NCI-H526 treated with DMSO at 0.1 percent for 48 hours (cell line): ENCODE measurements at regions not wholly inside any gene's neighbourhood (a gene's known extent, or its start where the extent isn't known, plus 50 kb on each side); places are given as distances from the start of the nearest gene placed in this dataset.

Experiments used
- DNase-seq: peaks from one replicate; lab custom pipeline; 2025; lab: John Stamatoyannopoulos, UW

DNA sequence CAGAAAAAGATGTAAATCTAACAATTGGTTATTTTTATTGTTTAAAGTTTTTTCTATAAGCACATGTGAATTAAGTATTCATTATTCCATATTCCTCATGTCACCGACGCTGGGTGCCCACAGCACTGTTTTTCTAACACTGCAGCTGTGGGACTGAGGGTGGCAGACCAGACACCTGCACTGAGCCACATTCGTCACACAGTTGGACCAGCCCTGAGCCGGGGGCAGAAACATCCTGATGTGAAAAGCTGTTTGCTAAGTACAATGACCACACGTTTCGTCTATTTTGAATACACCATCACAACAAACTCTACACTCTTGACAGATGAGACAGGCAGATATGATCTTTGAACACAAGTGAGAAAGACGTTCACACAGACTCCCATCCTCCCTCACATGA is 749.5 kb downstream of the KCNJ18 start:
- DNase-seq, result no peak

DNA sequence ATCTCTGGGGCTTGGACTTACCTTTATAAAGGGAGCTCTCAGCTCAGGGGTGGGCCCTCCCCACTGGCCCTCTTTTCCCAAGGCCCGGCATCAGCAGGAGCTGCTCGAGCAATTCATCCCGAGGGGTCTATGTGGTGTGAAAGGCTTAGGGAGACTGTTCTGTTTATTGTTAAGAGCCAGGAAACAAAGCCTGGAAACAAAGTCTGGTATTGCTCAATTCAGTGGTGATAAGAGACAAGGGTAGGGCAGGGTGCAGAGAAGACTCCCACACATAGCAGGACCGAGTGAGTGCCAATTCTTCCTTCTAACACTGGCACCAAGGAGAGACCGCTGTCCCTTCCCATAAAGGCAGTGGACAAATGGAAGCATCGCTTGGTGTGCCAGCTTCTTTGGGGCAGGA is 750.7 kb downstream of the KCNJ18 start:
- no peak for DNase-seq

DNA sequence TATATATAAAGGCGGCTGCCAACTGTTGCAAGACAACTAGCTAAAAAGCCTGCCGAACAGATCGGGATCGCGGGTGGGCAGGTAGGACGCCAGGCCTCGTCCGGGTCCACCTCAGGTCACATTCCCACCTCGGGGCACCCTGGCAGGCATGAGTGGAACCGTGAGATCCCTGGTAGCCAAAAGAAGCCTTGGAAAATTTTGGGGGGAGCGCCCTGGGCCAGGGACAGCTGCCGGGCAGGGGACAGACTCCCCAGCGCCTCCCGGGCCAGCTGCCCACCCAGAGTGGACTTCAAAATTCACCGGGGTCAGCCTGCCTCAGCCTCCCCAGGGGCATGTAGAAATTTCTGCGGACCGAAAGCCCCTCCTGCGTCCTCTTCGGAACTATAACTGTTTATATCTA is 760.9 kb downstream of the KCNJ18 start:
- DNase-seq, result no peak

DNA sequence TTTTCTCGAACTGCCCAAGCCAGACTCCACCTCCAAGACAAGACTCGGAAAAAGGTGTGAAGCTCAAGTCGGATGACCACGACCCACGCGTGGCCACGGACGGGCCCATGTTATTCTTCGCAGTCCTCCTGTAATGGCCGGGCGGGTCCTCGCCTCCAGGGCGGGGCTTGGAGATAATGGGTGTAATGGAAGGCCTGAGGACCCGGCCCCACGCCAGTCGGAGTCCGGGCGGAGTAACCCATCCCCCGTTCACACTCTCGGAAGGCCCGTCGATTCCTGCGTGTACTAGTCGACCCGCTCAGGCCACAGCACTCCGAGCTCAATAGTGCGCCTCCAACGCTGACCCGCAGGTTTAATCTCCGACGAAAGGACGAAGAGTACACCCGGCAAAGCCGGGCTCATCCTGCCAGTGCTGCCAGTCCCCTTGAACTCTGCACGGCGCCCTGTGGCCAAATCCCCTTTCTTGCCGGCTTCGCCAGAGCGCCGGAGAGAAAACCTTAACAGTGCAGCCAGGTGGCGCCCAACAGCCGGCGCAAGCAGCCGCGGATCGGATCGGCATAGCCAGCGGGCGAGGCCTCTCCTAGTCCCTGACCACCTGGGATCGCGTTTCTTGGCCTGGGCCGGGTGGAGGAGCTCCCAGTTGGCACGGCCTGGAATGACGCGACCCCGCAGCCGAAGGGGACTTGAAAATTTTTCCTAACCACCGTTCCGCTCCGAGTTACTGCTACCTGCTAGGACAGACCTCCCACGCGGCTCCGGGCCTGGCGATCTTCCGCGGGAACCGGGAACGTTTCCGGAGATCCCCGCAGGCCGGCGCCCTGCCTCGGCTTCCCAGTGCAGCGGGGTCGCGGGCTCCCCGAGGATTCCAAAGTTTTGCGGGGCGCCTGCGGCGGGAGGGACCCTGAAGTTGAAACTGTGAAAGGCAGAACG is 762.0 kb downstream of the KCNJ18 start:
- no peak for DNase-seq

DNA sequence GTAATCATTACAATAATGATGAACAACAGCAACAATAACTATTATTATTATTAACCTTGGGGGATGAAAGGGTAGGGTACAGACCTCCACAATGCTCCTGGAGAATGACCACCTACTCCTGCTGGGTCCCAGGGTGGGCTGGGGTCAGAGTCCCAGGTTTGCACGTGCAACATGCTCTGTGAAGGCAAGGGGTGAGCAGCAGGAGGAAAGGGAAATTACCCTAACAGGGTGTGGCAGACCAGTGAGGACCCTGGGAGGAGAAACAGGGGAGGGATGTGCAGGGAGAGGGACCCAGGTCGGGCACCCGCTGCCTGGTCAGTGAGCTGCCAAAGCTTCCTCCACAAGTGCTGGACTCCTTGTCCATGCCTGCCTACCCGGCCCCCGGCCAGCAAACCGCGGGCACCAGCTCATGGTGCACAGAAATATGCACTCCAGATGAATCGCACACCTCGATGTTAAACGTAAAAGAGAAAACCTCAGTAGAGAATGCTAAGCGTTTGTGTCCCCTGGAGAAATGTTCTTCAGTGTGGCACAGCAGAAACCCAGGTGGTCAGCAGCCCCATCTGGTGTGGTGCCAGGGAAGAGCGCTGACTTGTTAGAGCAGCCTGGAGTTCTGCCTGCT is 767.1 kb downstream of the KCNJ18 start:
- DNase-seq, result no peak

DNA sequence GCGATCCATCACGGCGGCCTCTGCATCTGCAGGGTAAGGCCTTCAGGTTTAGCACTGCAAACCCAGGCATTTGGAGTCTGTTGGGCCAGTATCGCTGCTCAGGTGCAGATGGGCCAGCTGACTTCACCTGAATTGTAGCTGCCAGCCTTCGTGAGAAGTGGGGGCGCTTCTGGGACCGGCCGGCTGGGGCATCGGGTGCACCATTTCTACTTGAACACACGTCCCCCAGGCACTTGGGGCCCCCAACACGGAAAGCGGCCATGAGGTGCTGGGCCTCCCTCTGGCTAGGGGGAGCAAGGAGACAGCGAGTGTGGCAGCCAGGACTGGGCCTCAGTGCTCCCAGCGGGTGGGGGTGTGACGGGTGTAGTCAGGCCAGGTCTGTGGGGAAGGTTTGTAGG is 767.6 kb downstream of the KCNJ18 start:
- no peak for DNase-seq

DNA sequence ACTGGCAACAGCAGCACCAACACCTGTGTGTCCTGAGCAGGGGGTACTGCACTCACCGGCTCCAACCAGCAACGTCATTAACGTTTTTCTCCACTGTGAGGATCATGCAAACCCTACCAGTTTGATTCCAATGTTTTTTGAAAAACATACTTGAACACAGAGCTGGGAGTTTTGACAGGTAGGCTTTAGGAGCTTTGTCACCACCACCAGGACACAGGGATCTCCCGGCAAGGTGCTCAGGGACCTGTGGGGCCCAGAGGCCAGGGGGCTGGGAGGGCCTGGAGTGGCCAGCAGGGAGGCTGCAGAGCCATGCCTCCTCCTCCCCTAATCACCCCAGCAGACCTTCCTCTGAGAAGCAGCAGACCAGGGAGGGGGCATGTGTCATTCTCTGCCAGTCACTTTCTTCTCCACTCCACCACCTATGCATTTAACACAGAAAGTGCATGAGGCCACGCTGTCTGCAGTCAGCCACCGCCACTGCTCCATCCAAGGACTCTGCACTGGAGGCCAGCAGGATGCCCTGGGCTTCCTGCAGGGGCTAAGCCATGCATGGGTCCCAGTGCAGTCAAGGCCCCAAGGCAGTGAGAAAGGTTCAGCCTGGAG is 768.2 kb downstream of the KCNJ18 start:
- DNase-seq, result no peak

DNA sequence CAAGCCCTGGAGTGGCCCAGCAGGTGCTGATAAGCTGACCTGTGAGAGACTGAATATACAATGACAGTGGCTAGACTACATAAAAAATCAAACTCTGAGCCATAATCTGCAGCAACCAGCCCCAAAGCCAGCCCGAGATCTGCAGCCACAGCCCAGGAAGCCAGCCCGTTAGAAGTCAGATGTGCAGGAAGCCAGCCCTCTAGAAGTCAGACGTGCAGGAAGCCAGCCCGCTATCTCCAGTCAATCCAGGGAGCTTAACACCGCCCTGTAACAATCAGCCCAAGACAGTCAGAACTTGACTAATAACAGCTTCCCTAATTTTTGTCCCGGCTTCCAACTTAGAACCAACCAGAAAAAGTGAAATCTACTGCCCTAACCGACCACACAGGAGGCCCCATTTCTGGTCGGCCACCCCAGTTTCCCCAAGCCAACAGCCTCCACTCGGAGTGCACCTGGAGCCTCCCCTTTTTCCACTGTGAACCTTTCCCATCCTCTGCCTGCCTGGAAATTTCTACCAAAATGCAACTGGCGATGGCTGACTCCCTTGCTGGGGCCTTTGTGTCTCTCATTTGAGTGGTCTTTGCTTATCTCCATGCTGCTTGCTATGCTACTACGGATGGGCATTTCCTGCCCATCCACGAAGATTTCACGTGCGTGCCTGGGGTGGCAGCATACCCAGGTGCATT is 769.3 kb downstream of the KCNJ18 start:
- no peak for DNase-seq

DNA sequence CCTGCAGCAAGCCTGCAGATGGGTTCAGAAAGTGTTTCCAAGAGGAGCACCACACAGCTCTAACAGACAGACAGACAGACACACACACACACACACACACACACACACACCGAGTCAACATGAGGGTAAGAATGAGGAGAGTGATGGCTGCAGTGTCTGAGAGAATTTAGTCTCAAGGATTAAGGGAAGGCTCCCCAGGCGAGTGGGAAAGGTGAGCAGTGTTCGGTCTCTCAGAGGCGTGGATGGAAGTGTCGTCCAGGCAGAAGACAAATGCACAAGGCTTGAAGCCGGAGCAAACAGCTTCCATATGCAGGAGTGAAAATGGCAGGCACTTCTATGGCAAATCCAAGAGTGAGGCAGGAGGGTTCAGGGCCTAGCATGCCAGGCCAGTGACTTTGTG is 770.1 kb downstream of the KCNJ18 start:
- DNase-seq, result no peak

DNA sequence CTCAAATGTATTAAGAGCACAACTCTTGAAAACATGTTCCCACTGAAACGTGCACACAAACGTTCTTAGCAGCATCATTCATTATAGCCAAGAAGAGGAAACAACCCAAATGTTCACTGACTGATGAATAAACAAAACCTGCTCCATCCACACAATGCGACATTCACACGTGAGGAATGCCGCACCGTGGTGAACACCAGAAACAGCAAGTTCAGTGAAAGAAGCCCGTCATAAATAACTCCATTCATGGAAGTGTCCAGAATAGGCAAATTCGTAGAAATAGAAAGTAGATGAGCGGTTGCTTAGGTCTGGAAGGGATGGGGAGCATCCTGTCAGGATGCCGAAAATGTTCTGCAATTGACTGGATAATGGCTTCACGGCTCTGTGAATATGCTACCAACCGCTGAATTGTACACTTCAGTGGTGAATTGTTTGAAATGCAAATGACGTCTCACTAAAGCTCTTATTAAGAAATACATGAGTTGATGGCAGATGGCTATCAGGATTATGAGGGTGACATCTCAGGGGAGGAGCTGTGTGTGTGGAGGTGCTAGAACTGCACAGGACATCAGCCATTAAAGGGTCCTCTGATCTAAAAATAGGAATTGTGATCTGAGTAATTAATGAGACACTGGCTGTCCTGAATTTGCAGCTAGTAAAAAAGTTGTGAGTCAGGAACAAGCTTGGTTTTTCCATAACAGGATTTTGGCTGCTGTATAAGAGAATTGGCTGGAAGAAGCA is 771.0 kb downstream of the KCNJ18 start:
- DNase-seq, result peak; percentile 14

DNA sequence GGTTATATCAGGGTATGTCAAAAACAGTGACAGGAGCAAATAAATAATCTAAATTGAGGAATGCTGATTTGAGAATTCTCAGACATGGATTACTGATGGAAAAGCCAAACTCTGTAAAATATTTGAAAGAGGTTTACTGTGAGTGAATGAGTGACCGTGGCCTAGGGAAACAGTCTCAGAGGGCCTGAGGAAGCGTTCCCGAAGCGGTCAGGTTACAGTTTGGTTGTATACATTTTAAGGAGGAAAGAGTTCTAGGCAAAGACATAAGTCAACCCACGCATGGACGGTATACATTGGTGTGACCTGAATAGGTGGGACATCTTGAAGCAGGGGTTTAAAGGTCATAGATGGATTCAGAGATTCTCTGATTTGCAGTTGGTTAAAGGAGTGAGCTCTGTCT is 771.7 kb downstream of the KCNJ18 start:
- DNase-seq, result no peak

DNA sequence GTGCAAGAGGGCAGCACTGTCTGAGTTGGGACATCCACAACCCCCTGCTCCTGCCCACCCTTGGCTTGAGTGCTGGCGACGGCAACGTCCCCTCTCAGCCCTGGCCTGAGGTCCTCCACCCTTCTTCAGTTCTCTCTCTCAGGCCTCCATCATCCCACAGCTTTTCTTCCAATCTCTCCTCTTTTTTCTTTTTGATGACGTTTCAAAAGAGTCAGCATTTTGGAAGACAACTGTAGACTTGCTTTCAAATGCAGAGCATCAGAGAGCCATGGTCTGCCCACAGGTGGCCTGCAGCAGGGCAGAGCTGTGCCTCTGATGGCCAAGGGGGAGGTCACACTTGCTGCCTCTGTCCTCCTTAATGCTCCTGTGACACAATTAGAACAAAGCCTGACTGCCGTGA is 775.4 kb downstream of the KCNJ18 start:
- DNase-seq, result no peak

DNA sequence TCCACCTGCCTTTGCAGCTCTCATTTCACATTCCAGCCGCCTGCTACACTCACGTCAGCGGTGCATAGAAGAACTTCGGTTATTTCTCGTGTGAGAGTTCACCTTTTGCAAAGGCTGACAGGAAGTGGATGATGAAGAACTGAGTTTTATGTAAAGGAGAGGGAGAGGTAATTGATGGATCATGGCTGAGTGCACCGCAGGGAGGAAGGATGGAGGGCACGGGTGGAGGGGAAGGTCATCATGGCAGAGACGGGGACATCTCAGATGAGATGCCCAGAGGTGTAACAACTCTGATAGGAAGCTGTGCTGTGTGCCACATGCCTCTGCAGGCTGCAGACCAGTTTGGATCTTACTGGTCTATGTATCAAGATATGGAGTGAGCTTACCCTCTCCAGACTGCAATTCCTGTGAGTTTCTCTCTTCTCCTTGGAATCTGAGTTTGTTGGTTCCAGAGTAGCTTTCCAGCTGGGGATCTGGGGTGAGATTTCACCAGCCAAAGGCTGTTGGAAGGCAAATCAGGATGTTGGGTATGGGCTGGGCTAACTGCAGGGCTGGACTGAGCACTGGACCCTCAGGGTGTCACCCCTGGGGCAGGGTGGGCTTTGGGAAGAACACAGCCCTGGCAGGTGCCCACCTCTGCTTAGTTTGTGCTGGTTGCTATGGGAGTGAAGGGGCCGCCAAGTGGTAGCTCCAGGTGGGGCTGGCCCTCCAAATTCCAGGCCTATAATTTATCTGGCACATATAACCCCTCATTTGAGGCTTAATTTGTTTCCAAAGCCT is 777.0 kb downstream of the KCNJ18 start:
- no peak for DNase-seq

DNA sequence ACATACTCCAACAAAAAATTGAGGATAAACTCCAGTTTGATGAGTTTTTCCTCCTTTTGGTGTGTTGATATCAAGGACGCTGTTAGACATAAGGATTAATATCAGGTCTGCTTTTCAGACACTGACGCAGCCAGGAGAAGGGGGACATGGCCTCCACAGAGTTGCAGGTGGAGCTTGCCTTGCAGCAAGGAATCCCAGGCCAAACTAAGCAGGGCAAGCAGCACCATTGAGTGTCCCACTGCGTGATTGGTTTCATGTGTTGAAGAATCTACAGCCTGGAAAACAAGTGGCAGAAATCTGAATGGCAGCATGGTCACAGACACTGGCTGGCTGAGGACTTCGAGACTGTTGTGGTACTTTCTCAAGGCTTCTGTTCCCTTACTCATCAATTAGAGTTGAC is 777.6 kb downstream of the KCNJ18 start:
- no peak for DNase-seq

DNA sequence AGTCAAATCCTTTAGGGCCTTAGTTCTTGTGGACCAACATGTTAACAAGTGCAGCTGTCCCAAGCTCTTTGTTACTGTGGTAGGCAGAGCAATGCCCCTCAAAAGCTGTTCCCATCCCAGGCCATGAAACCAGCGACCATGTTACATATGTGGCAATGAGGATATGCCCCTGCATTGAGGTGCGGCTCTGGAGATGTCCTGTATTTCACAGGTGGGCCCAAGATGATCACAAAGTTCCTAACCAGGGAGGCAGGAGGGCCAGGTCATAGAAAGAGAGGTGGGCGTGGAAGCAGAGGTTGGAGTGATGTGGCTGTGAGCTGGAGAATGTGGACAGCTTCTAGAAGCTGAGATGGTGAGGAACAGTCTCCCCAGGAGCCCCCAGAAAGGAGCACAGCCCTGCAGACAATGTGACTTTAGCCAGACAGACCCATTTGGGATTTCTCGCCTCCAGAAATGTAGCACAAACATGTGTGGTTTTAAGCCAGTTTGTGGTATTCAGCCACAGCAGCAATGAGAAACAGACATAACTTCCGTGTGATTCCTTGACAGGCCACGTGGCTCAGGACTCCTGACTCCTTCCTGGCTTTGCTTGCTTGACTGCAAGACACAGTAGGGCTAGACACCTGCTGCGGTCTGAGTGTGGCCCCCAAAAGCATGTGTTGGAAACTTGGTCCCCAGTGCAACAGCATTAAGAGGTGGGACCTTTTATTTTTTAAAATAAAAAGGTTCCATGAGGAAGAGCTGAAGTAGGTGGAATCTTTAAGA is 778.3 kb downstream of the KCNJ18 start:
- DNase-seq, result no peak

DNA sequence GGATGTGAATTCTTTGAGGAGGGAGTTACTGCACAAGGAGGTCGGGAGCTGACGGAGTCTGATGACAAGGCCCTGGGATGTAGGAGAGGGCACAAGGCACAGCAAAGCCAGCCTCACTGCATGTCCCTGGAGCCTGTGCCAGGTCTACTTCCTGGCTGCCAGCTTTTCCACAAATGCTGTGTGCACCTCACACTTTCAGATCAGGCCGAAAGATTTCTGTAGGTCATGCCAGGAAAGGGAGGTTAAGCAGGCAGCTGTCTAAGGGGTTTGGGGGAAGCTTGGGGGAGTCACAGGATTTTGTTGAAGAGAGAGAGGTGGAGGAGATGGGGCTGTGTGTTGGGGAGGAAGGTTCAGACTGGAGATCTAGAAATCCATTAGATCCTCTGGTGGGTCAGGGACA is 792.5 kb downstream of the KCNJ18 start:
- no peak for DNase-seq

DNA sequence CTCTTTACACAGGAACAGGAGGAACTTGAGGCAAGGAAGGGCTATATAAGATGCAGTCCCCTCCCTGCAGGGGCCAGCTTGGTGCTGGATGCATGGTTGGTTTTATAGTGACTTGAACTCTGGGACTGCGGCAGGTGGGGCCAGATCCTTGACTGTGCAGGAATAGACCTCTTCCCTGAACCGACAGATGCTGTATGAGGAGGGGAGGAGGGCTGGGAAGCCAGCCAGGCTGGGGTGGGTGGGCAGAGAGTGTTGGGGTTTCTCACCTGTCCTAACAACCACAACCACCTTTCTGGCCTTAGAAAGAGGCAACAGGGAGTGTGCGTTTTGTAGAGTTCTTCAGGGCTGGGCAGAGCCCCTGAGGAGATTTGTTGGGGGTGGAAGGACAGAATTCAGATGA is 798.1 kb downstream of the KCNJ18 start:
- DNase-seq, result no peak

DNA sequence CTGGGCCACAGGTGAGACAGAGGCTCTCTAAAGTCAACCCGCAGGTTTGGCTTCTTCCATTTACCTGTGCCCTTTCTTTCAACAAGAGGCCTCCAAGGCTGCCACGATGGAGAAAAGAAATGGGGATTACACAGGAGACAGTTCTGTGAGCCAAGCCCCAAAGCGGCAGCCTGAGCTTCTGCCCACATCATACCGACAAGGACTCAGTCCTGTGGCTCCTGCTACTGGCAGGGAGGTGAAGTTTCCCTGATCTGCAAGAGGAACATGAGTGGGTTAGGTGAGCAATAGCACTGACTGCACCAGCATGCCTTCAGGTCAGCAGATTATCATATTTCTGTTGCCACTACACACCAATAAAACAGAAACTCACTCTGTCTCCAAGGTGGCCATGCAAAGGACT is 800.0 kb downstream of the KCNJ18 start:
- no peak for DNase-seq

DNA sequence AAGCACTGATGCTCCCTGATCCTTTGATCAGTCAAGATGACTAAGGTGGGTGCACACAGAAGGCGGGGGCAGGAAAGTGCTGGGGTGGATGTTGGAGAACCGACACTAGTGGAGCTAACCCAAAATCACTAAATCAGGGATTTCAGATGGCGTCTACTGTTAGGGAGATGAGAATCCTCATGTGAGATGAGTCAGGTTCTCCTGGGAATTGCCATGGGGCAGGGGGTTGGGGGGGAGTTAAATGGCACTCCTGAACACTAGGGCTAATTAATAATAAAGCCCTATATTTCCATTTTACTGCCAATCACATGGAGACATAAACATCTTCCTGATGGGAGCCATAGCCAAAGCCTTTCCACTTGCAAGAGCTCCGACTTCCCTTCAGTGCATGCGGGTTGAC is 804.1 kb downstream of the KCNJ18 start:
- no peak for DNase-seq

DNA sequence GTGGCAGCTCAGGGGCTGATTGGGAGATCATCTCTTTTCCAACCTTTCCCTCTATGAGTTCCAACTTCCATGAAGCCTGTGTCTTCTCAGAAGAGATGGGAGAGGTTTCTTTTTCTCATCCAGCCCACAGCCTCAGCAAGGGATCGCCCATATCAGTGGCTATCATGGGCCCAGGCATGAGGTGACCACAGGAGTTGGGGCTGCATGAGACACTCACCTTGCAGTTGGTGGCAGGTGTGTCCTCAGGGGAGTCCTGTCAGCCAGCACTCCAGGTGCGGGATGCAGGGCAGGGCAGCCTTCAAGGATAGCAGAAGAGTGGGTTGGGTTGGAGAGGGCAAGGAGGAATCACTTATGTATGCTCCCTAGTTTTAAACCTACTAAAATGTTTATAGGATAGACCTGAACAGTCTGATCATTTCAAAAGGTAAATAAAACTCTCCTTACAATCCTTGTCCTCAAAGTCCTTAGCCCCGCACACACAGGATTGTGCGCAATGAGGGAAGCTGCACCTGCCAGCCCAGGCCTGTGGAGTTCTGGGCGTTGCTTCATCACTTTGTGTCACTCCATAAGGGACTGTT is 811.1 kb downstream of the KCNJ18 start:
- DNase-seq, result no peak
